ENCODE measurements at regions not wholly inside any gene's neighbourhood (a gene's known extent, or its start where the extent isn't known, plus 50 kb on each side); places are given as distances from the start of the nearest gene placed in this dataset.
"Not testable (repeated sequence)": the region's sequence is repeated elsewhere in the genome, so short reads cannot be mapped to it uniquely, and the experiment has no call there.

GRCh38 chr12:11986165-11986564, 84.6 kb upstream of the BCL2L14 start:
- H3K4me3 ChIP-seq (ENCODE audit: low read depth, low read length), result no peak overlapping the region
- no peak for DNase-seq (ENCODE audit: low read depth)
- TF ChIP-seq CTCF (IDR thresholded peaks at IDR 0.05; ENCODE audit: insufficient read depth, low read depth, low read length, missing control alignments), result no peak

GRCh38 chr12:11987901-11988300, 82.8 kb upstream of the BCL2L14 start:
- no peak overlapping the region for H3K4me3 ChIP-seq (ENCODE audit: low read depth, low read length)
- no peak for DNase-seq (ENCODE audit: low read depth)
- TF ChIP-seq CTCF (IDR thresholded peaks at IDR 0.05; ENCODE audit: insufficient read depth, low read depth, low read length, missing control alignments), result no peak

GRCh38 chr12:11991604-11992003, 79.1 kb upstream of the BCL2L14 start:
- no peak overlapping the region for H3K4me3 ChIP-seq (ENCODE audit: low read depth, low read length)
- no peak for DNase-seq (ENCODE audit: low read depth)
- TF ChIP-seq CTCF (IDR thresholded peaks at IDR 0.05; ENCODE audit: insufficient read depth, low read depth, low read length, missing control alignments), result no peak

GRCh38 chr12:11992515-11992914, 78.2 kb upstream of the BCL2L14 start:
- DNase-seq (ENCODE audit: low read depth), result no peak
- TF ChIP-seq CTCF (IDR thresholded peaks at IDR 0.05; ENCODE audit: insufficient read depth, low read depth, low read length, missing control alignments), result no peak
- H3K4me3 ChIP-seq (ENCODE audit: low read depth, low read length), result no peak overlapping the region

- not testable (repeated sequence) for DNase-seq (ENCODE audit: low read depth)
Measured at GRCh38 chr12:11998307-11998943, 72.3 kb upstream of the BCL2L14 start.

GRCh38 chr12:11998944-11999315, 71.8 kb upstream of the BCL2L14 start:
- no peak for DNase-seq (ENCODE audit: low read depth)

More at GRCh38 chr12:11998307-11998943, 72.3 kb upstream of the BCL2L14 start:
- H3K4me3 ChIP-seq (ENCODE audit: low read depth, low read length), result not testable (repeated sequence)

GRCh38 chr12:12003609-12004008, 67.1 kb upstream of the BCL2L14 start:
- no peak for TF ChIP-seq CTCF (IDR thresholded peaks at IDR 0.05; ENCODE audit: insufficient read depth, low read depth, low read length, missing control alignments)
- DNase-seq (ENCODE audit: low read depth), result no peak
- no peak overlapping the region for H3K4me3 ChIP-seq (ENCODE audit: low read depth, low read length)

More at GRCh38 chr12:11998944-11999315, 71.8 kb upstream of the BCL2L14 start:
- H3K4me3 ChIP-seq (ENCODE audit: low read depth, low read length), result no peak overlapping the region
- no peak for TF ChIP-seq CTCF (IDR thresholded peaks at IDR 0.05; ENCODE audit: insufficient read depth, low read depth, low read length, missing control alignments)

Data from GM12865 (cell line).